ENCODE measurements at regions not wholly inside any gene's neighbourhood (a gene's known extent, or its start where the extent isn't known, plus 50 kb on each side); places are given as distances from the start of the nearest gene placed in this dataset.

- Histone ChIP-seq H3K79me2 (ENCODE audit: low read length) (no peaks in the 10 kb centered on the region), H3K4me3 (ENCODE audit: low read length) (no peak overlapping the region), H3K9ac (ENCODE audit: low read length) (no peak overlapping the region), H3K27me3 (ENCODE audit: low read depth, low read length) (no peaks in the 10 kb centered on the region), H4K20me1 (ENCODE audit: insufficient read depth, low read length) (no peaks in the 10 kb centered on the region), H3K36me3 (replicated peaks; ENCODE audit: low read depth, low read length) (no peaks in the 10 kb centered on the region), H3K4me1 (ENCODE audit: low read length) (no peaks in the 10 kb centered on the region), H3K9me3 (ENCODE audit: insufficient read depth, low read length) (no peaks in the 10 kb centered on the region), H3K4me2 (ENCODE audit: low read length) (no peak overlapping the region), H2AFZ (ENCODE audit: low read depth, low read length) (no peak overlapping the region), H3K27ac (ENCODE audit: low read length) (no peak overlapping the region)
- no peak for TF ChIP-seq CTCF (IDR thresholded peaks at IDR 0.05; ENCODE audit: low read depth, low read length)
- no peak for TF ChIP-seq EZH2phosphoT487 (IDR thresholded peaks at IDR 0.05; ENCODE audit: low read depth)
These were observed 128.0 kb upstream of the MYO3A start for GRCh38 chr10:25805986-25806385.

- Histone ChIP-seq H3K4me3 (ENCODE audit: low read length) (no peak overlapping the region), H3K9me3 (ENCODE audit: insufficient read depth, low read length) (no peaks in the 10 kb centered on the region), H3K36me3 (replicated peaks; ENCODE audit: low read depth, low read length) (no peaks in the 10 kb centered on the region), H4K20me1 (ENCODE audit: insufficient read depth, low read length) (no peaks in the 10 kb centered on the region), H3K27ac (ENCODE audit: low read length) (no peak overlapping the region), H3K4me2 (ENCODE audit: low read length) (no peak overlapping the region), H3K4me1 (ENCODE audit: low read length) (no peaks in the 10 kb centered on the region), H3K9ac (ENCODE audit: low read length) (no peak overlapping the region), H3K79me2 (ENCODE audit: low read length) (no peaks in the 10 kb centered on the region), H2AFZ (ENCODE audit: low read depth, low read length) (no peak overlapping the region), H3K27me3 (ENCODE audit: low read depth, low read length) (no peaks in the 10 kb centered on the region)
- no peak for TF ChIP-seq EZH2phosphoT487 (IDR thresholded peaks at IDR 0.05; ENCODE audit: low read depth)
- TF ChIP-seq CTCF (IDR thresholded peaks at IDR 0.05; ENCODE audit: low read depth, low read length) = no peak
These were observed 125.7 kb upstream of the MYO3A start for GRCh38 chr10:25808372-25808771.

- Histone ChIP-seq H3K9ac (ENCODE audit: low read length) (no peak overlapping the region), H3K27me3 (ENCODE audit: low read depth, low read length) (no peaks in the 10 kb centered on the region), H3K9me3 (ENCODE audit: insufficient read depth, low read length) (no peaks in the 10 kb centered on the region), H3K4me2 (ENCODE audit: low read length) (no peak overlapping the region), H3K4me1 (ENCODE audit: low read length) (no peaks in the 10 kb centered on the region), H3K79me2 (ENCODE audit: low read length) (no peaks in the 10 kb centered on the region), H3K36me3 (replicated peaks; ENCODE audit: low read depth, low read length) (no peaks in the 10 kb centered on the region), H4K20me1 (ENCODE audit: insufficient read depth, low read length) (no peaks in the 10 kb centered on the region), H2AFZ (ENCODE audit: low read depth, low read length) (no peak overlapping the region), H3K4me3 (ENCODE audit: low read length) (no peak overlapping the region), H3K27ac (ENCODE audit: low read length) (no peak overlapping the region)
- no peak for TF ChIP-seq CTCF (IDR thresholded peaks at IDR 0.05; ENCODE audit: low read depth, low read length)
- TF ChIP-seq EZH2phosphoT487 (IDR thresholded peaks at IDR 0.05; ENCODE audit: low read depth) = no peak
These were observed 122.9 kb upstream of the MYO3A start for GRCh38 chr10:25811052-25811685.

GRCh38 chr10:25813511-25813910, 120.5 kb upstream of the MYO3A start:
- Histone ChIP-seq H4K20me1 (ENCODE audit: insufficient read depth, low read length) (no peaks in the 10 kb centered on the region), H3K27me3 (ENCODE audit: low read depth, low read length) (no peaks in the 10 kb centered on the region), H3K9me3 (ENCODE audit: insufficient read depth, low read length) (no peaks in the 10 kb centered on the region), H3K4me1 (ENCODE audit: low read length) (no peaks in the 10 kb centered on the region), H3K36me3 (replicated peaks; ENCODE audit: low read depth, low read length) (no peaks in the 10 kb centered on the region), H3K9ac (ENCODE audit: low read length) (no peak overlapping the region), H2AFZ (ENCODE audit: low read depth, low read length) (no peak overlapping the region), H3K27ac (ENCODE audit: low read length) (no peak overlapping the region), H3K4me2 (ENCODE audit: low read length) (no peak overlapping the region), H3K79me2 (ENCODE audit: low read length) (no peaks in the 10 kb centered on the region), H3K4me3 (ENCODE audit: low read length) (no peak overlapping the region)
- TF ChIP-seq CTCF (IDR thresholded peaks at IDR 0.05; ENCODE audit: low read depth, low read length) = no peak
- no peak for TF ChIP-seq EZH2phosphoT487 (IDR thresholded peaks at IDR 0.05; ENCODE audit: low read depth)
